GM10248 (cell line): ENCODE measurements at regions not wholly inside any gene's neighbourhood (a gene's known extent, or its start where the extent isn't known, plus 50 kb on each side); places are given as distances from the start of the nearest gene placed in this dataset.

Experiments
- CTCF ChIA-PET: fragments of 300-600 bp; sonication (Branson Sonifier 250); formaldehyde crosslinking; extraction: SDS; loops from one replicate; lab custom pipeline; 2021; ENCODE audit warnings: antibody characterized with exemption; lab: Yijun Ruan, JAX
- POLR2A ChIA-PET: fragments of 350-650 bp; sonication (Branson Sonifier 250); formaldehyde crosslinking; extraction: SDS; loops from one replicate; lab custom pipeline; 2020; ENCODE audit warnings: antibody characterized with exemption; lab: Yijun Ruan, JAX
- DNase-seq: peaks from one replicate; pipeline ENCODE4 v3.0.0; 2012; ENCODE audit errors: extremely low spot score
- CTCF ChIP-seq: IDR thresholded peaks from 2 replicates; pipeline ENCODE4 v1.5.1; 2012; ENCODE audit warnings: mild to moderate bottlenecking, low read depth; ENCODE audit errors: extremely low read depth, missing control alignments, control extremely low read depth

- no peak for TF ChIP-seq CTCF
- DNase-seq: no peak
- ChIA-PET CTCF (no interaction called here), POLR2A (no interaction called here)
Measured at GRCh38 chr6:169341065-169341464, 87.4 kb upstream of the THBS2 start.

GRCh38 chr6:169340395-169340794 lies 86.7 kb upstream of the THBS2 start:
- POLR2A ChIA-PET: no interaction called here
- TF ChIP-seq CTCF: no peak
- DNase-seq: no peak
- CTCF ChIA-PET: no interaction called here

GRCh38 chr6:169339731-169340309 lies 86.2 kb upstream of the THBS2 start:
- ChIA-PET POLR2A (no interaction called here), CTCF (no interaction called here)
- DNase-seq: no peak
- TF ChIP-seq CTCF: no peak

GRCh38 chr6:169339025-169339424 lies 85.4 kb upstream of the THBS2 start:
- POLR2A ChIA-PET: no interaction called here
- TF ChIP-seq CTCF: no peak
- DNase-seq: no peak
- CTCF ChIA-PET: no interaction called here

GRCh38 chr6:169337886-169338445 lies 84.3 kb upstream of the THBS2 start:
- CTCF ChIA-PET: no interaction called here

GRCh38 chr6:169335301-169335700 lies 81.7 kb upstream of the THBS2 start:
- ChIA-PET CTCF (interaction anchor here (1.6 kb wide), 1 partner anchor 24 kb away, joined by 4 read pairs; no protein-coding TSS in a partner anchor), POLR2A (no interaction called here)
- TF ChIP-seq CTCF: no peak
- no peak for DNase-seq

More at GRCh38 chr6:169337886-169338445, 84.3 kb upstream of the THBS2 start:
- POLR2A ChIA-PET: no interaction called here
- TF ChIP-seq CTCF: no peak
- no peak for DNase-seq
